Peyer's patch (tissue), 4 donors: ENCODE measurements at regions not wholly inside any gene's neighbourhood (a gene's known extent, or its start where the extent isn't known, plus 50 kb on each side); places are given as distances from the start of the nearest gene placed in this dataset.

ENCODE experiments used
- DNase-seq, 3 donors: peaks; one replicate each; pipeline ENCODE4 v3.0.0-alpha.2; 2017 to 2019
- H3K27ac ChIP-seq, 4 donors: fragments of 200-600 bp; sonication (generic); one replicate each; pipeline ENCODE4 v1.5.1; 2016 to 2019
- H3K27me3 ChIP-seq, 2 donors: fragments of 200-600 bp; sonication (generic); one replicate each; pipeline ENCODE4 v1.5.1; 2019
- H3K36me3 ChIP-seq, 3 donors: fragments of 200-600 bp; sonication (generic); one replicate each; pipeline ENCODE4 v1.5.1; 2016 to 2019
- H3K4me1 ChIP-seq, 4 donors: fragments of 200-600 bp; sonication (generic); one replicate each; pipeline ENCODE4 v1.5.1; 2016 to 2019
- H3K4me3 ChIP-seq, 4 donors: fragments of 200-600 bp; sonication (generic); 1 replicate in 3 of 4; 2 replicates in 1 of 4; pipeline ENCODE4 v1.5.1; 2016 to 2019; ENCODE audit warnings: mild to moderate bottlenecking in 1 of 4
- H3K9me3 ChIP-seq, 4 donors: fragments of 200-600 bp; sonication (generic); one replicate each; pipeline ENCODE4 v1.5.1; 2016 to 2019; ENCODE audit warnings: mild to moderate bottlenecking in 1 of 4
- CTCF ChIP-seq, 6 experiments: fragments of 450-650 bp in 4 of 6; fragments of 200-600 bp in 2 of 6; sonication (generic) in 1 of 6; IDR thresholded peaks; one replicate each; pipeline ENCODE4 v1.5.1; 2017 to 2019; ENCODE audit warnings: antibody characterized with exemption in 6 of 6, mild to moderate bottlenecking in 3 of 6, moderate library complexity in 1 of 6
- POLR2A ChIP-seq, 2 donors: fragments of 450-650 bp; IDR thresholded peaks; one replicate each; pipeline ENCODE4 v1.5.1; 2017; ENCODE audit warnings: antibody characterized with exemption in 2 of 2, mild to moderate bottlenecking in 2 of 2, moderate library complexity in 2 of 2

- Histone ChIP-seq H3K9me3 (no peaks in the 10 kb centered on the region), H3K27me3 (no peaks in the 10 kb centered on the region), H3K4me3 (no peak overlapping the region), H3K36me3 (no peaks in the 10 kb centered on the region), H3K27ac (no peak overlapping the region), H3K4me1 (no peaks in the 10 kb centered on the region)
- no peak for DNase-seq
- no peak for TF ChIP-seq CTCF (IDR thresholded peaks at IDR 0.05)
- TF ChIP-seq POLR2A (IDR thresholded peaks at IDR 0.05) = no peak
Observed at GRCh38 chr12:73181244-73181643, 909.1 kb downstream of the TRHDE start.

- no peaks in the 10 kb centered on the region for H3K4me1 ChIP-seq
- H3K36me3 ChIP-seq = no peaks in the 10 kb centered on the region
- no peaks in the 10 kb centered on the region for H3K27me3 ChIP-seq
- no peak overlapping the region for H3K27ac ChIP-seq
- DNase-seq = no peak
- TF ChIP-seq POLR2A (IDR thresholded peaks at IDR 0.05) (no peak), CTCF (IDR thresholded peaks at IDR 0.05) (no peak)
- H3K4me3 ChIP-seq = no peak overlapping the region
- H3K9me3 ChIP-seq = no peaks in the 10 kb centered on the region
Observed at GRCh38 chr12:73185403-73185802, 913.2 kb downstream of the TRHDE start.

GRCh38 chr12:73186272-73186671, 914.1 kb downstream of the TRHDE start:
- Histone ChIP-seq H3K36me3 (no peaks in the 10 kb centered on the region), H3K4me3 (no peak overlapping the region), H3K4me1 (no peaks in the 10 kb centered on the region), H3K27ac (no peak overlapping the region), H3K27me3 (no peaks in the 10 kb centered on the region), H3K9me3 (no peaks in the 10 kb centered on the region)
- no peak for DNase-seq
- TF ChIP-seq CTCF (IDR thresholded peaks at IDR 0.05) (no peak), POLR2A (IDR thresholded peaks at IDR 0.05) (no peak)

- no peaks in the 10 kb centered on the region for H3K4me1 ChIP-seq
- H3K27me3 ChIP-seq = no peaks in the 10 kb centered on the region
- no peak overlapping the region for H3K4me3 ChIP-seq
- H3K36me3 ChIP-seq = no peaks in the 10 kb centered on the region
- no peak for DNase-seq
- no peak for TF ChIP-seq CTCF (IDR thresholded peaks at IDR 0.05)
- no peak for TF ChIP-seq POLR2A (IDR thresholded peaks at IDR 0.05)
- no peak overlapping the region for H3K27ac ChIP-seq
- no peaks in the 10 kb centered on the region for H3K9me3 ChIP-seq
Observed at GRCh38 chr12:73187765-73188164, 915.6 kb downstream of the TRHDE start.

GRCh38 chr12:73210548-73211204, 938.5 kb downstream of the TRHDE start:
- Histone ChIP-seq H3K27ac (no peak overlapping the region), H3K36me3 (no peaks in the 10 kb centered on the region), H3K4me1 (no peaks in the 10 kb centered on the region), H3K4me3 (no peak overlapping the region), H3K9me3 (no peaks in the 10 kb centered on the region), H3K27me3 (no peaks in the 10 kb centered on the region)
- no peak for TF ChIP-seq CTCF (IDR thresholded peaks at IDR 0.05)
- TF ChIP-seq POLR2A (IDR thresholded peaks at IDR 0.05) = no peak
- no peak for DNase-seq

- Histone ChIP-seq H3K27ac (no peak overlapping the region), H3K27me3 (no peaks in the 10 kb centered on the region), H3K4me1 (no peaks in the 10 kb centered on the region), H3K4me3 (no peak overlapping the region), H3K36me3 (no peaks in the 10 kb centered on the region), H3K9me3 (peaks cover 0 to 4% (median 0%) of the 10 kb centered on the region in 4 donors)
- TF ChIP-seq POLR2A (IDR thresholded peaks at IDR 0.05) (no peak), CTCF (IDR thresholded peaks at IDR 0.05) (no peak)
- no peak for DNase-seq
Observed at GRCh38 chr12:73220951-73221350, 948.8 kb downstream of the TRHDE start.
